HG03280 (cell line): ENCODE measurements at regions not wholly inside any gene's neighbourhood (a gene's known extent, or its start where the extent isn't known, plus 50 kb on each side); places are given as distances from the start of the nearest gene placed in this dataset.

Experiments
- ATAC-seq: cut with Tn5 transposase; IDR thresholded peaks from one replicate; pipeline ENCODE4 v1.9.1; 2021; ENCODE audit warnings: mild to moderate bottlenecking, moderate library complexity; ENCODE audit not compliant: unreplicated experiment

DNA sequence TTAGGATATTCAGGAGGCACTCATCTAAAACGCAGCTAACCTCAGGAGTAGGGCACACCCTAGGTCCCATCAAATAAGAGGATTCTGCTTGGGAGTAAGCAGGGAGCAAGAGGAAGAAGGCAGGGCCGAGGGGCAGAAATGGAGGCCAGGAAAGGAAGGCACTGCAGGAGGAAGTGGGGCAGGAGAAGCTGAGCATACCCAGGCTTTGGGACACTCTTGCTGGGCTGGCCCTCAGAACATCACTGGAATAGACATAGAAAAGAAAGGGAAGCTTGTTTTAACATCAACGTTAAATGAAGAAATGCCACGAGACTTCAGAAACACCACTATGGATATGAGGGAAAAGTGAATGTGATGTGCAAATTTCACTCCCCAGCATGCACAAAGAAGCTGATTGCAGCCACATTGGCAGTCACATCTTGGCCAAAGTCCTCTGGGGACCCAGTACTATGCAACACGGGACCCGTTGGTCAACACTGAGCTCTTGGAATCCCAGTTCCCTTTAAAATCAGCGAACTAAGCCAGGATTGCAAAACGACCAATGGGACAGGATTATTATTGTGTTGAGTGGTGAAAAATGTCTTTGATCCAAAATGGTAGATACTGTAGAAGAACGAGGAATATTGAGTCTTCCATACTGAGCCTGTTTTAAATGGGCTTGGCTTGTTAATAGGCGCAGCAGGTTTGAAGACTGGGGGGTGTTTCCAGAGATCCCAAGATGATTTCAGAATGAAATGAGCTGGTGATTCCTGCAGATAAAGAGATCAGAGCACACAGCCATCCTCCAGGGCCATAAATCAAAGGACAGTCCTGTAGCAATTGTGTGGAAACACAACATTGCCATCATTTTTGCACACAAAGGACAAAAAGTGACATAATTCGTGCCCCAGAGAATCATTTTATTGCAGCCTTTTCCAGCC is 152.4 kb downstream of the TOMM20 start:
- ATAC-seq, result no peak

- ATAC-seq, result no peak
Observed at GRCh38 chr1:234975122-234975940, 153.3 kb downstream of the TOMM20 start.

DNA sequence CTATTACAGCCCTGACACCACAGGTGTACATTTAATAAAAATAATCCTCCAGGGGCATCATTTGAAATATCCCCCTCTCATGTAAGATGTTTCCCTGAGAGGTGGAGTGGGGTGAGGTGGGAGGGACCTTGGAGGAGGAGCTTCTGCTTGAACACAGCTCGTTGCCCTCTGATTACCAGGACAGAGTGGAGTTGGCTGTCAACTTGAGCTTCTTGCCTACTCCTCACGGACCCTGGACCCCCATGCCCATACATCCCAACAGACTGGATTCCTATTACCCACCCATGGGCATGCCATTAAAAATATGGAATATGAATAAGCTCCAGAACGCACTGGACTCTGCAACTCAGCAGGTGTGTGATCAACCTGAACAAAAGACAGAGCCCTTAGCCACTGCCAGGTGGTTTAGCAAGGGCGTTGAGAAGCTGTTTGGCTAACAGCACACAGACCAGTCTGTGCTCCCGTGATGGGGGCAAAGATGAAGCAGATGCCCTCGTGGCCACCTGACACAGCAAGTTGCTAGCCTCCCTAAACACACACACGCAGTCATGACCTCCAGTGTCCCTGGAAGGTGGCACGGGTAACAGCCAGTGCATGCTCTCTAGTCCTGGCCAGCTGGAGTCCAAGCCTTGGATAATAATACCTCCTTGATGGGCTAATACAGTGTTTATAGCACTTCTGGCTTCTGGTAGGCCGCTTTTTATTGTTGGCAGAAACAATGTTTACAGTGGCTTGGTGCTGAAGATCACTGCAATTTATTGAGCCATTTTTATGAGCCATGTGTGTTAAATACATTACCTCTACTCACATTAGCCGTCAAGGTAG is 155.0 kb downstream of the TOMM20 start:
- no peak for ATAC-seq

- ATAC-seq, result no peak
Observed at GRCh38 chr1:234972411-234973191, 156.0 kb downstream of the TOMM20 start.

DNA sequence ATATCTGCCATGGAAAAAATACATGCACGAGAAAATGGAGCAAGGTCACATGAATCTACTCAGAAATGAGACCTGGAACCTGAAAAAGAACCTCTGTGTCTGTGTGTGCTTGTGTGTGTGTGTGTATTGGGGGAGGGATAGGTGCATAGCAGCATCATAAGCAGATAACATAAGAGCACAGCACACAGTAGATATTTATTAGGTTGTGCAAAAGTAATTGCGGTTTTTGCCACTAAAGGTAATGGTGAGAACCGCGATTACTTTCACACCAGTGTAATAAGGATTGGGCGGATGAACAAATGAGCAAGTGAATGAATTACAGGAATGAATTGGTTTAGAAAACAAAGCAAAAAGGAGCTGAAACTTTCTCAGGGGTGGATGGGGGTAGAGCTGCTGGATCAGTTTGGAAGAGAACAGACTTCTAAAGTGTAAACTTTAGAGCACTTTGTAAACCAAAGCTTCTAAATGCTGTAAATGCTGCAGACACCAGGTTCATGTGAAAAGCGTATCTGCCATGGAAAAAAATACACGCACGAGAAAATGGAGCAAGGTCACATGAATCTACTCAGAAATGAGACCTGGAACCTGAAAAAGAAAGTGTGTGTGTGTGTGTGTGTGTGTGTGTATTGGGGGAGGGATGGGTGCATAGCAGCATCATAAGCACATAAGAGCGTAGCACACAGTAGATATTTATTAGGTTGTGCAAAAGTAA is 156.9 kb downstream of the TOMM20 start:
- ATAC-seq, result no peak

- ATAC-seq, result no peak
Observed at GRCh38 chr1:234970731-234971476, 157.7 kb downstream of the TOMM20 start.

GRCh38 chr1:234970401-234970730 is 158.3 kb downstream of the TOMM20 start:
- ATAC-seq, result no peak

DNA sequence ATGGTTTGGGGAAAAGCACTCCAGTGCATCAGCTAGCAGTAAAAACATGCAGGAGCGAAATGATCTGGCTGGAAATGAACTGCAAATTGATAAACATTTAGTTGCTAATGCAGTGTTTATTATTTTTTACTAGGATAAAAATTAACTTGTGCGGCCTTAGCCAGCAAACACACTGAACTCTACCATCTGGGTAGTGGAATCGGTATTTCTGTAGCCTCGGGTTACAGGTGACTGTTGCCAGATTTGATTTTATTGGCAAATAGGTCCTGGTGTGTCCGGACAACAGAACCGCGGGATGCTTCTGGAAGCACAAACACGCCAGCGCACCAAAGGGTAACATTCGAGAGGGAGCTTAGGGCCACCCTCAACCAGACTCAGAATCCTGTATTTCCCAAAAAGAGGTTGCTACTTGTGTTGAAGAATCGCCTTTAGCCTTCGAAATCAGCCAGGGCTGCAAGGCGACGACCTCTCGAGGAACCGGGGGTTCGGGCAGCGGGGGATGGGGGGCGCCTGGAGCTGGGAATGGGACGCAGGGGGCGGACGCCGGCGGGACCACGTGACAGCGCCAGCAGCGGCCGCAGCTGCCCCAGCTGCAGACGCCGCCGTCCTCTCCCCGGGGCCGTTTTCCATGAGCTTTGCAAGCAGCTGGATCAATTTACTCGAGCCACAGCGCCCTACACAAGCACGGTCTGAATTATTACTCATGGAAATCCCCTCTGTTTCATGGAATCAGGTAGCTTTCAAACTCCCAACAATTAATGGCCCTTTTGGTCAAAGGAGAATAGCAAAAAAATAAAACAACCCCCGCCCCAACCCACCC is 158.8 kb downstream of the TOMM20 start:
- no peak for ATAC-seq

DNA sequence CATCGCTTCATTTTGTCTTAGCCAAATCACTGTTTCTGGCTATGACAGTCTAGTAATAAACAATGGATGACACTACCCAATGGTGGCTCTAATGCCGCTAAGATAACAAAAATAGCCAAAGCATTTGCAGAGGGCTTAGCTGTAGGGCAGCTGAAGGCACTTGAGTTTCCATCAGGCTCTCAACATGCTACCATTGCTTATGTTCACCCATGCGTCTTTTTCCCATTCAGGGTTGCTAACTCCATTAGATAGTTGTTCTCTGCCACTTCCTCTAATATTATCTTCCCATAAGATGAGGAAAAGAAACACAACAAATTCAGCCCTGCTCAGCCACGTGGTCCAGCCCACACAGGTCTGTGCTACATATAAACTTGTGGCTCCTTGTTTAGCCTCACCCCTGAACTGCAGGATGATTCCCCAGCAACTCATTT is 159.6 kb downstream of the TOMM20 start:
- ATAC-seq, result no peak

GRCh38 chr1:234968451-234968850 is 160.2 kb downstream of the TOMM20 start:
- ATAC-seq, result no peak

- no peak for ATAC-seq
Observed at GRCh38 chr1:234967121-234967520, 161.5 kb downstream of the TOMM20 start.

- ATAC-seq, result no peak
Observed at GRCh38 chr1:234965111-234965510, 163.5 kb downstream of the TOMM20 start.

- no peak for ATAC-seq
Observed at GRCh38 chr1:234963904-234964702, 164.5 kb downstream of the TOMM20 start.

GRCh38 chr1:234963180-234963903 is 165.3 kb downstream of the TOMM20 start:
- peak; percentile 88 for ATAC-seq

- ATAC-seq, result peak; percentile 45
Observed at GRCh38 chr1:234962340-234962989, 166.2 kb downstream of the TOMM20 start.
